ENCODE measurements at regions not wholly inside any gene's neighbourhood (a gene's known extent, or its start where the extent isn't known, plus 50 kb on each side); places are given as distances from the start of the nearest gene placed in this dataset.

DNA sequence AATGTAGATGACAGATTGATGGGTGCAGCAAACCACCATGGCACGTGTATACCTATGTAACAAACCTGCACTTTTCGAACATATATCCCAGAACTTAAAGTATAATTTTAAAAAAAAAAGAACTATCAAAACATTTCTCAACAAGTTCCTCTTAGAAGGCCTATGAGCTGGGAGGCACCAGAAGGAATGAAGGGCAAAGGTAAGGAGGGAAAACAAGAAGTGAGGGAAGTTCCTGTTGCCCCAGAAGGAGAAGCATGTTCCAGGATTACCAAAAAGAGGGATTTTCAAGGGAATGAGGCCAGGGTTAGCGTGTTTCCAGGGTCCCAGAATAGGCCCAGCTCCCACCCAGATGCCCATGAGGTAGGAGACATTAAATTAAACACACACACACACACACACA lies 361.0 kb downstream of the SETD4 start:
- no peak for DNase-seq (ENCODE audit: low read depth in 2 of 2)

- no peak for DNase-seq (ENCODE audit: low read depth in 2 of 2)
Observed at GRCh38 chr21:35697321-35697808, 363.0 kb downstream of the SETD4 start.

DNA sequence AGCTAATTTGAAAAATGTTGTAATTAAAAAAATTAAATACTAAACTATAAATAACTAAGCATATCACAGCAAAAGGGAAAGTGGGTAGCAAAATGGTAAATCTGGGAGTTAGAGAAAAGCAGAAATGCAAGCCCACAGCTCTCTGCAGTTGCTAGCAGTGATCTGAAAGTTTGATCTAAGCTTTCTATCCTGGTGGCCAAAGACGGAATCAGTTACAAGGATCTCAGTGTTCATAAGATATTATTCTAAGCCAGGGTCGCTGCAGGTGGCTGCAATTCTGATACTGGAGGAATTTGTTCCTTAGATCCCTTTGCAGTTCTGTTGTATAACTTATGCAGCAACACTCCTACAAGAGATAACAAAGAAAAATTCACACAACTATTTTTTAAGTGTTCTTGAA lies 363.7 kb downstream of the SETD4 start:
- DNase-seq (ENCODE audit: low read depth in 2 of 2), result no peak

- DNase-seq (ENCODE audit: low read depth in 2 of 2), result peak in 1 of 2 donors; percentile 4
Observed at GRCh38 chr21:35692311-35692710, 368.0 kb downstream of the SETD4 start.

DNA sequence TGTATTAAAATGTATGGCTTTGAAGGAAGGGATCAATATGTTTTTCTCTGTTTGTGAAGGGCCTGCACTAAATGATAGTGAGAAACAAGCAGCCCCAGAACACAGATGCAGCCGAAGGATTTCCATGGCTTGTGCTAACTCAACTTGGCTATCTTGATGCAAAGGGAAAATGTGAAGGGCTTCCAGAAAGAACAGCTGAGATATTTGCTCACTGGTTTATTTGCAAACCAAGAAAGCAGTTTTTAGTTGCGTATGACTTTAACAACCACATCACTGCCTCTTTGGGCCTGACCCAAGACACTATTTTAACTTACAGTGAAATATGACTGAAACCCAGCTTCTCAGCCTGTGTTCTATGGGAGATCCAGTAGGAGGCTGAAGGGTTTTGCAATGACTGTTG lies 369.9 kb downstream of the SETD4 start:
- DNase-seq (ENCODE audit: low read depth in 2 of 2), result no peak

DNA sequence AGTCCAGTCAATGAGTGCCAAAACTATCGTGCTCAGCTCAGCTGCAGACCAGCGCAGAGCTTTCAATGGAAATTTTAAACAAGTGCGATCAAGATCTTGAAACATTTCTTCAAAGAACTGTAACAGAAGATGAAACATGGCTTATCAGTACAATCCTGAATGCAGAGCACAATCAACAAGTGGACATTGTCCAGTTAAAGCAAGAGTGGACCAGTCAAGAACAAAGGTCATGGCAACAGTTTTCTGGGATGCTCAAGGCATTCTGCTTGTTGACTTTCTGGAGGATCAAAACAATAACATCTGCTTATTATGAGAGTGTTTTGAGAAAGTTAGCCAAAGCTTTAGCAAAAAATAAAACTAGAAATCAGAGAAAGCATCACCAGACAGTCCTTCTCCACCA lies 374.2 kb downstream of the SETD4 start:
- no peak for DNase-seq (ENCODE audit: low read depth in 2 of 2)

GRCh38 chr21:35683664-35684304 lies 376.5 kb downstream of the SETD4 start:
- DNase-seq (ENCODE audit: low read depth in 2 of 2), result no peak

- peak; percentile 17 to 24 for DNase-seq (ENCODE audit: low read depth in 2 of 2)
Observed at GRCh38 chr21:35682904-35683549, 377.3 kb downstream of the SETD4 start.

- DNase-seq (ENCODE audit: low read depth in 2 of 2), result no peak
Observed at GRCh38 chr21:35681946-35682345, 378.4 kb downstream of the SETD4 start.

DNA sequence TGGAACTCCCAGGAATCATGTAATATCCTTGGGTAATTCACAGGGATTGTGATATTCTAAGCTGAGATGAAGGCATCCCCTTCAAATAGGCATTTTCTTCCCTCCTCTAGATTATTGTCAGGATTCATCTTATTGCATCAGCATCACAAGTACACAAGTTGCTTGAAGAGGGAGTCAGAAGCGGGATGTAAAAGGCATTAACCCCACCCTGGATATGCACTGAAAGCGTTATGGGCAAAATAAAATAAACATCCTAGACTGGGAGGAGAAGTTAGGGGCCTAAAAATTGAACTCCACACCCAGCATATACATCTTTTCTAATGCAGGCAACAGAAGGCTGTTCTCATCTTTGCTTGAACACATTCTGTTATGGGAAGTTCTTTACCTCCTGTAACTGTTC lies 381.2 kb downstream of the SETD4 start:
- DNase-seq (ENCODE audit: low read depth in 2 of 2), result no peak

- DNase-seq (ENCODE audit: low read depth in 2 of 2), result no peak
Observed at GRCh38 chr21:35678393-35678792, 381.9 kb downstream of the SETD4 start.

GRCh38 chr21:35677298-35677841 lies 383.0 kb downstream of the SETD4 start:
- DNase-seq (ENCODE audit: low read depth in 2 of 2), result no peak

DNA sequence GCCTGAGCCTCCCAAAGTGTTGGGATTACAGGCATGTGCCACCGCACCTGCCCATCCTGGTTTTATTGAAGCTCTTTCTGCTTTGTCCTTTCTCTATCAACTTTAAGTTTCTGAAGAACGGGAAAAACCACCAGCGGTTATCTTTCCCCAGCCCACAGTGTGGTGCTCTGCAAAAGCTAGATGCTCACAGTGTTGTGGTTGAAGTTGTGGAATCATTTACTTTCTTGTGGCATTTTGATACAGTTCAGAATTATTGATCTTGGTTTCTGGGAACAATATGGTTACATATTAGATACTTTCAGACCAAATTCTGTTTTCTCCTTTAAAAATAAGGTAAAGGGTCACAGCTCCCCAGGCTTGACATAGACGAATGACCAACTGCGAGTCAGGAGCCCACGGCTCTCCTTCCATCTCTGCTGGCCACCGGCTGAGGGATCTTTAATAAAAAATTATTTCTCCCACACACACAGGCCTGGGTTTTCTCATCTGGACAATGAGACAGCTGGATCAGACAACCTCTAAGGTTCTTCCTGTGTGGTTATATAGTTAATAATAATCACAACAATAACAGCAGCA lies 385.3 kb downstream of the SETD4 start:
- DNase-seq (ENCODE audit: low read depth in 2 of 2), result no peak

DNA sequence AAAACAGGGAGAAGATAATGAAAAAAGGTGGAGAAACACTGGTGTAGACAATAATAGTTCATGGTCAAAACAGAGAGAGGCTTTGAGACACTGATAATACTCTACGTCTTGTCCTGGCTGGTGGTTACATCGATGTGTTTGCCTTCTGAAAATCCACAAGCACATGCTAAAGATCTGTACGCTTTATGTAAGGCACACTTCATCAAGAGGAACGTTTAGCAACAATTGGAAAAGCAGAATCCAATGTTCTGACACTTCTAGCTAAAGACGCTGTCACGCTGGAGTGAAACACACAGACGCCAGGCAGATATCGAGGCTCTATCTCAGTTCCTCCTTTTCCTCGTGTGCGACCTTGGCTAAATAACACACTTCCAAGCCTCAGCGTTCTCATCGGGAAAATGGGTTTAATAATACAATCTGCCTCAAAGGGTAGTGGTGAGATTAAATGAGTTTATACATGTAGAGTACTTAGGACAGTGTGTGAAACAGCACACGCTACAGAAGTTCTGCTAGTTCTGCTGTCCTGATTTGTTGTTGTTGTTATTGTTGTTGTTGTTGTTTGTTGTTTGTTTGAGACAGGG lies 386.1 kb downstream of the SETD4 start:
- DNase-seq (ENCODE audit: low read depth in 2 of 2), result no peak

GRCh38 chr21:35672313-35672712 lies 388.0 kb downstream of the SETD4 start:
- no peak for DNase-seq (ENCODE audit: low read depth in 2 of 2)

DNA sequence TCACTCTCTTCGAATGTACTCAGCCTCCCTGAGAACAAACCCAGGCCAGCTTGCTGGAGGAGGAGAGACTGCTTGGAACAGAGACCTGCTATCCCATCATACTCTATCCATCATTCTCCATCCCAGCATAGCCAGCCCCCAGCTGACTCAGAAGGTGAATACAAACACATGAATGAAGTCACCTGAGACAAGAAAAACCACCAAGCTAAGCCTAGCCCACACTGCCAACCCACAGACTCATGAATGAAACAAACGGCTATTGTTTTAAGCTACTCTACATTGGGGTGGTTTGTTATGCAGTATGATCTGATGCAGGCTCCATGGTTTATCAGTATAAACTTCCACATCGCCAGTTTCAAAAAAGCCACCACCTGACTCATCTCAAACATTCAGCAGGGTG lies 395.6 kb downstream of the SETD4 start:
- DNase-seq (ENCODE audit: low read depth in 2 of 2), result no peak

GRCh38 chr21:35663856-35664606 lies 396.3 kb downstream of the SETD4 start:
- DNase-seq (ENCODE audit: low read depth in 2 of 2), result no peak

- no peak for DNase-seq (ENCODE audit: low read depth in 2 of 2)
Observed at GRCh38 chr21:35658242-35658641, 402.1 kb downstream of the SETD4 start.

DNA sequence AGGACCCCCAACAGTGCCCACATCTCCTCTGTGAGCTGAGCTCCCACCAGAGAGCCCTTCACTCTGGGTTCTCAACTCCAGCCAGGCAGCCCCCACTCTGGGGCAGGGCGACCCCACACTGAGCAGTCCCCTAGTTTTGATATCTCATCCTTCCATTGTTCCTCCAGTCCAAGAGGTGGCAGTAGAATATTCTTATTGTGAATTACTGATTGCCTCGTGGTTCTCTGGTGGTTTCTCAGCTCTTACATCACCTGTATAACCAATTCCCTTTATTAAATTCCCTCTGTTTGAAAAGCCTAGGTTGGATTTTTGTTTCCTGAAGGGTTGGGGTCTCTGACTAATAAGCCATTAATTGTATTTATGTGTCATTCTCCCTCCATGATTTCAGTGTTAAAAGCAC lies 407.5 kb downstream of the SETD4 start:
- no peak for DNase-seq (ENCODE audit: low read depth in 2 of 2)

DNA sequence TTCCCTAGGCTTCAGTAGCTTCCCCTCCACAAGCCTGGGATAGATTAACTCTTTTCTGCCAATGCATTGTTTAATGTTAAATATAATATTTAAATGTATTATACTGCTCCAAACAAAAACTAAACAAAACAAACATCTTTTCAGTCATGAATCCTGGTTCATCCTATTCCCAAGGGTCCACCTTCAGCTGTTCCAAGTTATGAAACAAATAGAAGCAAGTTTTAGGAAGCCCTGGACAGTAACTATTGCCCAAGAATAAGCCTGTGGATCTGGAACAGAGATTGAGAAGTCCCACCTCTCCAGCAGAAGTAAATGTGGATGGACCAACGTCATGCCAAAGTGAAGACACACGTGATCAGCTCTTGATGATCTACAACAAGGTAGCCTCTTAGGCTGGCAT lies 408.1 kb downstream of the SETD4 start:
- DNase-seq (ENCODE audit: low read depth in 2 of 2), result no peak

- no peak for DNase-seq (ENCODE audit: low read depth in 2 of 2)
Observed at GRCh38 chr21:35651196-35651595, 409.1 kb downstream of the SETD4 start.

- no peak for DNase-seq (ENCODE audit: low read depth in 2 of 2)
Observed at GRCh38 chr21:35649186-35649585, 411.1 kb downstream of the SETD4 start.
